ENCODE measurements at regions not wholly inside any gene's neighbourhood (a gene's known extent, or its start where the extent isn't known, plus 50 kb on each side); places are given as distances from the start of the nearest gene placed in this dataset.
A peak's percentile ranks its signal among the peaks of the same experiment; 100 is the strongest.

DNA sequence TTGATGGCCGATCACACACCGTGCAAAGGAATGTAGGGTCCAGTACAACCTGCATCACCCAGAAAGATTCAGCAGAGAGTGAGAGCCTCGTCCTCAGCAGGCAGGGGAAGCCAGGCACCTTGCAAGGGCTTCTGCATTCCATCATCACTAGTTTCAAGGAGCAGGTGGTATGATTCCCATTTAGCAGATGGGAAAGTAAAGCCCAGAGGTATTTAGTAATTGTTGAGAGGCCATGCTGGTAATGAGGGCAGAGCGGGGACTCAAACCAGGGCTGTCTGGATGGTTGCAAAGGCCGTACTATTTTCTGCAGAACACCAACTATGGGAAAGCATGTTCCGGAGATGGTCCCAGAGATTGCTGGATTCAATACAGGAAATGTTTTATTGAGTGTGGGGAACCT is 65.8 kb upstream of the MRTFB start (continued):
- TF ChIP-seq, protein P1, sequence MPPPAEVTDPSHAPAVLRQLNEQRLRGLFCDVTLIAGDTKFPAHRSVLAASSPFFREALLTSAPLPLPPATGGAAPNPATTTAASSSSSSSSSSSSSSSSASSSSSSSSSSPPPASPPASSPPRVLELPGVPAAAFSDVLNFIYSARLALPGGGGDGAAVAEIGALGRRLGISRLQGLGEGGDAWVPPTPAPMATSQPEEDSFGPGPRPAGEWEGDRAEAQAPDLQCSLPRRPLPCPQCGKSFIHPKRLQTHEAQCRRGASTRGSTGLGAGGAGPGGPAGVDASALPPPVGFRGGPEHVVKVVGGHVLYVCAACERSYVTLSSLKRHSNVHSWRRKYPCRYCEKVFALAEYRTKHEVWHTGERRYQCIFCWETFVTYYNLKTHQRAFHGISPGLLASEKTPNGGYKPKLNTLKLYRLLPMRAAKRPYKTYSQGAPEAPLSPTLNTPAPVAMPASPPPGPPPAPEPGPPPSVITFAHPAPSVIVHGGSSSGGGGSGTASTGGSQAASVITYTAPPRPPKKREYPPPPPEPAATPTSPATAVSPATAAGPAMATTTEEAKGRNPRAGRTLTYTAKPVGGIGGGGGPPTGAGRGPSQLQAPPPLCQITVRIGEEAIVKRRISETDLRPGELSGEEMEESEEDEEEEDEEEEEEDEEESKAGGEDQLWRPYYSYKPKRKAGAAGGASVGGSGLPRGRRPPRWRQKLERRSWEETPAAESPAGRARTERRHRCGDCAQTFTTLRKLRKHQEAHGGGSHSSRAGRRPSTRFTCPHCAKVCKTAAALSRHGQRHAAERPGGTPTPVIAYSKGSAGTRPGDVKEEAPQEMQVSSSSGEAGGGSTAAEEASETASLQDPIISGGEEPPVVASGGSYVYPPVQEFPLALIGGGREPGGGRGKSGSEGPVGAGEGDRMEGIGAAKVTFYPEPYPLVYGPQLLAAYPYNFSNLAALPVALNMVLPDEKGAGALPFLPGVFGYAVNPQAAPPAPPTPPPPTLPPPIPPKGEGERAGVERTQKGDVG (CRISPR knock-in tag; IDR thresholded peaks at IDR 0.05) = no peak

DNA sequence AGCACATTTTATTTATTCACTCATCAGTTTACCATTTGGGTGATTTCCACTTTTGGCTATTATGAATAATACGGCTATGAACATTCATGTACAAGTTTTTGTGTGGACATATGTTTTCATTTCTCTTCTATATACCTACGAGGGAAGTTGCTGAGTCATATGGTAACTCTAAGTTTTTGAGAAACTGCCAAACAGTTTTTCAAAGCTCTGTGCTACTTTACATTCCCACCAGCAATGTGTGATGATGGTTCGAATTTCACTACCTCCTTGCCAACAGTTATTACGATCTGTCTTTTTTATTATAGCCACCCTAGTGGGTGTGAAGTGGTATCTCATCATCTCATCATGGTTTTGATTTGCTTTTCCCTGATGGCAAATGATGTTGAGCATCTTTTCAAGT is 63.7 kb upstream of the MRTFB start:
- Histone ChIP-seq H3K36me3 (ENCODE audit: control insufficient read depth in 2 of 2, insufficient read depth in 2 of 2, low read length in 1 of 2) (no peaks in the 10 kb centered on the region), H3K9me3 (replicated peaks; ENCODE audit: control insufficient read depth, insufficient read depth, low read length) (no peaks in the 10 kb centered on the region), H3K4me2 (ENCODE audit: control insufficient read depth, insufficient read depth) (no peak overlapping the region), H3K79me2 (ENCODE audit: control insufficient read depth, insufficient read depth, low read length) (no peaks in the 10 kb centered on the region), H4K20me1 (ENCODE audit: control insufficient read depth, insufficient read depth) (no peaks in the 10 kb centered on the region), H2AFZ (ENCODE audit: control insufficient read depth, low read depth, low read length) (no peak overlapping the region), H3K4me1 (ENCODE audit: control insufficient read depth, insufficient read depth, low read length) (peaks cover 14% of the 10 kb centered on the region), H3K27ac (ENCODE audit: control insufficient read depth, insufficient read depth) (no peak overlapping the region), H3K27me3 (replicated peaks in 1 of 2; ENCODE audit: control insufficient read depth in 2 of 2, insufficient read depth in 2 of 2, low read length in 1 of 2) (no peaks in the 10 kb centered on the region), H3K9ac (ENCODE audit: control insufficient read depth, insufficient read depth, low read length) (no peak overlapping the region), H3K4me3 (no peak overlapping the region)
- 0% methylated on average over 4 of the region's 4 CpGs for WGBS (ENCODE audit: insufficient coverage, insufficient replicate concordance, low lambda C conversion rate, missing lambda C conversion rate)
- ChIA-PET CTCF (interaction anchor here (1.1 to 2.2 kb wide), 2 partner anchors 84 to 88 kb away, joined by 3 to 6 read pairs; partner anchors contain the start of gene ERCC4), POLR2A (interaction anchor here (1.4 kb wide), 1 partner anchor 11 kb away, joined by 4 read pairs; no protein-coding TSS in a partner anchor), RAD21 (ENCODE audit: unreplicated experiment) (interaction anchor here (1.4 kb wide), 1 partner anchor 63 kb away, joined by 3 read pairs; no protein-coding TSS in a partner anchor), SMC1A (ENCODE audit: uncharacterized antibody, unreplicated experiment) (interaction anchor here (1.5 to 2.1 kb wide), 2 partner anchors 10 to 84 kb away, joined by 3 to 8 read pairs; no protein-coding TSS in a partner anchor)
- FAIRE-seq = peak; percentile 90
- peak; percentile 62 for DNase-seq (ENCODE audit: low read depth, low spot score)
- in situ Hi-C loops (cut with MboI) = no loop called here
- BruUV-seq (replicated peaks) = no TSS peak
- ATAC-seq = peak; percentile 87
- intact Hi-C loops (cut with micrococcal nuclease; ENCODE audit: unreplicated experiment) = loop anchor here (5.0 kb wide), 1 partner anchor 85 kb away; the partner anchor contains the start of gene ERCC4
- TF ChIP-seq ZNF384 (IDR thresholded peaks at IDR 0.05; ENCODE audit: borderline replicate concordance, low read depth, low read length) = no peak
- peak; percentile 43; the same call in 1 of the 2 replicates for TF ChIP-seq DPF2 (IDR thresholded peaks at IDR 0.05)
- TF ChIP-seq ASH2L (IDR thresholded peaks at IDR 0.05; ENCODE audit: borderline replicate concordance, low read depth) = no peak
- TF ChIP-seq EGR1 (IDR thresholded peaks at IDR 0.05; ENCODE audit: borderline replicate concordance in 1 of 2, low read depth in 2 of 2, low read length in 2 of 2) = no peak
- no peak for TF ChIP-seq CHD2 (IDR thresholded peaks at IDR 0.05; ENCODE audit: borderline replicate concordance, low read depth, low read length)
- no peak for TF ChIP-seq E2F4 (IDR thresholded peaks at IDR 0.05; ENCODE audit: low read depth, low read length)
- TF ChIP-seq KDM1A (IDR thresholded peaks at IDR 0.05; ENCODE audit: borderline replicate concordance) = no peak
- TF ChIP-seq BACH1 (IDR thresholded peaks at IDR 0.05; ENCODE audit: borderline replicate concordance) = peak; percentile 89; the same call in 1 of the 2 replicates
- TF ChIP-seq KAT2A (conservative IDR thresholded peaks at IDR 0.05; ENCODE audit: control insufficient read depth, low read depth, low read length) = no peak
- TF ChIP-seq JUND (IDR thresholded peaks at IDR 0.05; ENCODE audit: low read depth, low read length) = 0 out of 2 replicates have a peak, but pooled peaks have one; percentile 59
- TF ChIP-seq ZZZ3 (IDR thresholded peaks at IDR 0.05; ENCODE audit: control insufficient read depth, insufficient read length, low read depth) = no peak
- TF ChIP-seq SMAD1 (IDR thresholded peaks at IDR 0.05; ENCODE audit: low read depth, partially characterized antibody) = peak; percentile 27
- no peak for TF ChIP-seq SRF (IDR thresholded peaks at IDR 0.05; ENCODE audit: low read depth in 2 of 2, low read length in 2 of 2)
- 0 out of 2 replicates have a peak, but pooled peaks have one; percentile 38 for TF ChIP-seq RAD51 (IDR thresholded peaks at IDR 0.05)
- TF ChIP-seq, protein P2, sequence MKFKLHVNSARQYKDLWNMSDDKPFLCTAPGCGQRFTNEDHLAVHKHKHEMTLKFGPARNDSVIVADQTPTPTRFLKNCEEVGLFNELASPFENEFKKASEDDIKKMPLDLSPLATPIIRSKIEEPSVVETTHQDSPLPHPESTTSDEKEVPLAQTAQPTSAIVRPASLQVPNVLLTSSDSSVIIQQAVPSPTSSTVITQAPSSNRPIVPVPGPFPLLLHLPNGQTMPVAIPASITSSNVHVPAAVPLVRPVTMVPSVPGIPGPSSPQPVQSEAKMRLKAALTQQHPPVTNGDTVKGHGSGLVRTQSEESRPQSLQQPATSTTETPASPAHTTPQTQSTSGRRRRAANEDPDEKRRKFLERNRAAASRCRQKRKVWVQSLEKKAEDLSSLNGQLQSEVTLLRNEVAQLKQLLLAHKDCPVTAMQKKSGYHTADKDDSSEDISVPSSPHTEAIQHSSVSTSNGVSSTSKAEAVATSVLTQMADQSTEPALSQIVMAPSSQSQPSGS (IDR thresholded peaks at IDR 0.05; ENCODE audit: low read length) = peak; percentile 36; the same call in 1 of the 2 replicates
- TF ChIP-seq SIX5 (IDR thresholded peaks at IDR 0.05; ENCODE audit: low read depth, low read length, severe bottlenecking) = no peak
- no peak for TF ChIP-seq SREBF2 (IDR thresholded peaks at IDR 0.05; ENCODE audit: low read length)
